Endothelial cell of umbilical vein (primary cell): ENCODE measurements at regions not wholly inside any gene's neighbourhood (a gene's known extent, or its start where the extent isn't known, plus 50 kb on each side); places are given as distances from the start of the nearest gene placed in this dataset.

Experiments used
- BruUV-seq: library from RNA; stranded (reverse); fragments of 400-500 nt; replicated peaks from 2 replicates; lab custom pipeline; 2021; lab: Mats Ljungman, UMichigan
- CTCF ChIA-PET: fragments of 300-600, 350-600 bp; sonication (Branson Sonifier 250); formaldehyde crosslinking; loops from one replicate; lab custom pipeline; 2021; ENCODE audit warnings: antibody characterized with exemption, inconsistent platforms; lab: Charles Lee
- POLR2A ChIA-PET: fragments of 300-600, 350-600 bp; sonication (Branson Sonifier 250); formaldehyde crosslinking; loops from one replicate; lab custom pipeline; 2021; ENCODE audit warnings: antibody characterized with exemption, inconsistent platforms; lab: Charles Lee
- DNase-seq: peaks from one replicate; pipeline ENCODE4 v3.0.0-alpha.2; 2011; ENCODE audit warnings: low read depth, low spot score
- FAIRE-seq: peaks from 2 replicates; lab custom pipeline; 2011; peaks lifted over from hg19 to GRCh38; lab: Jason Lieb, UNC
- H2AFZ ChIP-seq: 2 replicates; pipeline ENCODE4 v1.6.0; 2012; ENCODE audit warnings: low read depth, low read length, control low read depth, inconsistent platforms
- H3K27ac ChIP-seq: 2 replicates; pipeline ENCODE4 v1.5.1; 2011; ENCODE audit warnings: low read depth, mild to moderate bottlenecking, control low read depth, low read length, moderate library complexity; ENCODE audit not compliant: insufficient read depth
- H3K27me3 ChIP-seq, 2 experiments: 2 replicates each; pipeline versions ENCODE4 v1.6.0 to v1.6.1; 2011; ENCODE audit warnings: low read length in 2 of 2, mixed read lengths in 1 of 2; ENCODE audit not compliant: control insufficient read depth in 2 of 2, insufficient read depth in 2 of 2
- H3K36me3 ChIP-seq, 2 experiments: 2 replicates in 1 of 2; 3 replicates in 1 of 2; pipeline ENCODE4 v1.5.1; 2011; ENCODE audit warnings: low read length in 2 of 2, mild to moderate bottlenecking in 1 of 2, moderate library complexity in 1 of 2; ENCODE audit not compliant: control insufficient read depth in 2 of 2, insufficient read depth in 2 of 2; ENCODE audit errors: extremely low read depth in 1 of 2
- H3K4me1 ChIP-seq: 3 replicates; pipeline ENCODE4 v1.5.1; 2011; ENCODE audit warnings: mild to moderate bottlenecking, low read length; ENCODE audit not compliant: control insufficient read depth, insufficient read depth; ENCODE audit errors: extremely low read depth
- H3K4me2 ChIP-seq: 2 replicates; pipeline ENCODE4 v1.6.1; 2011; ENCODE audit warnings: low read length, control low read depth, mixed read lengths; ENCODE audit not compliant: insufficient read depth
- H3K4me3 ChIP-seq, 3 experiments: fragments of 200-600 bp in 1 of 3; sonication (generic), shearing (Covaris generic) in 1 of 3; replicated peaks in 1 of 3; 2 replicates each; pipeline ENCODE4 v1.5.1; 2011 to 2016; ENCODE audit warnings: control low read depth in 3 of 3, low read length in 3 of 3, mild to moderate bottlenecking in 2 of 3, inconsistent platforms in 1 of 3, low read depth in 1 of 3, moderate library complexity in 1 of 3; ENCODE audit not compliant: insufficient read depth in 1 of 3
- H3K79me2 ChIP-seq: 2 replicates; pipeline ENCODE4 v1.6.0; 2012; ENCODE audit warnings: low read length, inconsistent platforms; ENCODE audit not compliant: control insufficient read depth, insufficient read depth
- H3K9ac ChIP-seq: replicated peaks from 2 replicates; pipeline ENCODE3; 2011; ENCODE audit warnings: low read length, control low read depth; ENCODE audit not compliant: insufficient read depth; ENCODE audit errors: extremely low read depth
- H3K9me1 ChIP-seq: replicated peaks from 3 replicates; pipeline ENCODE4 v1.6.0; 2011; ENCODE audit warnings: mild to moderate bottlenecking, low read length; ENCODE audit not compliant: control insufficient read depth, insufficient read depth; ENCODE audit errors: extremely low read depth
- H3K9me3 ChIP-seq: replicated peaks from 2 replicates; pipeline ENCODE4 v1.5.1; 2012; ENCODE audit warnings: low read length, inconsistent platforms; ENCODE audit not compliant: control insufficient read depth, insufficient read depth
- H4K20me1 ChIP-seq: replicated peaks from 2 replicates; pipeline ENCODE3; 2011; ENCODE audit warnings: mild to moderate bottlenecking, low read length; ENCODE audit not compliant: control insufficient read depth, insufficient read depth; ENCODE audit errors: extremely low read depth
- EZH2 ChIP-seq: IDR thresholded peaks from 2 replicates; pipeline ENCODE4 v1.6.1; 2012; ENCODE audit warnings: borderline replicate concordance, low read depth, mild to moderate bottlenecking, moderate library complexity, low read length, inconsistent platforms; ENCODE audit not compliant: severe bottlenecking
- FOS ChIP-seq: IDR thresholded peaks from 2 replicates; pipeline ENCODE4 v1.6.1; 2011; ENCODE audit warnings: mild to moderate bottlenecking, low read length, moderate library complexity, borderline replicate concordance; ENCODE audit not compliant: insufficient read depth
- GATA2 ChIP-seq: IDR thresholded peaks from 2 replicates; pipeline ENCODE4 v1.7.0; 2011; ENCODE audit warnings: low read depth, mild to moderate bottlenecking, moderate library complexity, mixed read lengths, low read length; ENCODE audit not compliant: insufficient read length, insufficient read depth
- JUN ChIP-seq: IDR thresholded peaks from 2 replicates; pipeline ENCODE4 v1.6.1; 2011; ENCODE audit warnings: borderline replicate concordance, low read depth; ENCODE audit not compliant: insufficient read length, insufficient read depth
- MYC ChIP-seq: IDR thresholded peaks from one replicate; pipeline ENCODE4 v1.6.1; 2011; ENCODE audit warnings: mild to moderate bottlenecking, low read depth, low read length
- POLR2A ChIP-seq: IDR thresholded peaks from 2 replicates; pipeline ENCODE4 v1.6.1; 2012; ENCODE audit warnings: low read depth, mild to moderate bottlenecking, control low read depth, low read length
- POLR2AphosphoS5 ChIP-seq: IDR thresholded peaks from 2 replicates; pipeline ENCODE4 v1.6.1; 2012; ENCODE audit warnings: low read depth, mild to moderate bottlenecking, control low read depth, low read length, moderate library complexity; ENCODE audit not compliant: insufficient read depth
- dilution Hi-C: fragments of 300-500 bp; cut with MboI; formaldehyde crosslinking; loops from one replicate; pipeline ENCODE4 v1.15.0; 2019; ENCODE audit warnings: low sequenced_read_pairs; ENCODE audit not compliant: extremely low pct_ligation_motif_present
- intact Hi-C: fragments of 100-400 bp; cut with micrococcal nuclease; formaldehyde crosslinking; loops from one replicate; pipeline ENCODE4 v1.10.0; 2022
- TF ChIP-seq, protein P1 (sequence below), 2 donors: IDR thresholded peaks; 1 replicate in 1 of 2; 2 replicates in 1 of 2; pipeline ENCODE4 v1.5.1; 2011; ENCODE audit warnings: low read length in 2 of 2, mild to moderate bottlenecking in 2 of 2, moderate library complexity in 2 of 2, control low read depth in 1 of 2, inconsistent platforms in 1 of 2, low read depth in 1 of 2; ENCODE audit not compliant: insufficient read depth in 1 of 2; ENCODE audit errors: extremely low read depth in 1 of 2
- TF ChIP-seq, protein P2 (sequence below): IDR thresholded peaks from 2 replicates; pipeline ENCODE4 v1.6.1; 2011; ENCODE audit not compliant: insufficient read depth, insufficient read length

DNA sequence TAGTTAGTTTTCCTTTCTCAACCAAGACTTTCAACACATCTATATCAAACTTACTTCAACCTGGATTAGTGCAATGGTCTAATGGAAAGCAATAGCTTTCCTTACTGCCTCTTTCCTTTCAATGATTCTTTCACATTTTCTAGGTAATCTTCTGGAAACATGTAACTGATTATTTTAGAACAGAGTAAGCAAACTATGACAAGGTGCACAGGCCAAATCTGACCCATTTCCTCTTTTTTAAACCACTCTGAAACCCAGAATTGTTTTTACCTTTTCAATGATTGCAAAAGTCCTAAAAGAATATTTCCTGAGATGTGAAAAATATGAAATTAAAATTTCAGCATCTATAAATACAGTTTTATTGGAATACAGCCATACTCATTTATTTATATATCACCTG, 81.6 kb upstream of the TMTC2 start:
- no peak overlapping the region for H2AFZ ChIP-seq
- BruUV-seq = no TSS peak
- H3K4me3 ChIP-seq = no peak overlapping the region
- H3K27me3 ChIP-seq = peaks cover 0 to 3% of the 10 kb centered on the region in 2 experiments
- no peaks in the 10 kb centered on the region for H3K9me3 ChIP-seq
- H3K27ac ChIP-seq = no peak overlapping the region
- dilution Hi-C loops (no loop called here), intact Hi-C loops (no loop called here)
- TF ChIP-seq EZH2 = no peak
- no peaks in the 10 kb centered on the region for H3K36me3 ChIP-seq
- H3K4me1 ChIP-seq = no peaks in the 10 kb centered on the region
- DNase-seq (no peak), FAIRE-seq (no peak)
- H3K79me2 ChIP-seq = no peaks in the 10 kb centered on the region
- H3K9ac ChIP-seq = no peak overlapping the region
- H3K9me1 ChIP-seq = no peaks in the 10 kb centered on the region
- CTCF ChIA-PET = no interaction called here
- no peaks in the 10 kb centered on the region for H4K20me1 ChIP-seq
- H3K4me2 ChIP-seq = no peak overlapping the region
- POLR2A ChIA-PET = no interaction called here

DNA sequence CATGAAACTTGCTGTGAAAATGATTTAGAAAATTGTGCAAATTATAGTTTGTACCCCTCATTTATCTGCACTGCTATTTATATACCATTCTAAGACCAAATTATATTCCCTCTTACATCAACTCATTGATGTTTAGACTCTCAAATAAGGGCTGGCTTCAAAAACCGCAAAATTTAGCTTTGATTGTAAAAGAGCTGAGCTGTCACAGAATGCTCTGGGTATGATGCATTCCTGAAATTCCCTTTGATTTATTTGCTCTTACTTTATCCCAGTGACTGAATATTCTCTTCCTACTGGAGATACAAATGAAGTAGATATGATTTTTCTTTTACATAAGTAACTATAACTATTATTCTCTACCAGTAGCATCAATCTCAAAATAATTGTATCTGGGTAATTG, 78.0 kb upstream of the TMTC2 start:
- Histone ChIP-seq H3K27me3 (no peaks in the 10 kb centered on the region), H2AFZ (no peak overlapping the region), H3K36me3 (no peaks in the 10 kb centered on the region), H3K4me3 (no peak overlapping the region), H3K27ac (no peak overlapping the region), H4K20me1 (no peaks in the 10 kb centered on the region), H3K9ac (no peak overlapping the region), H3K4me2 (no peak overlapping the region), H3K9me1 (no peaks in the 10 kb centered on the region), H3K79me2 (no peaks in the 10 kb centered on the region), H3K9me3 (no peaks in the 10 kb centered on the region), H3K4me1 (no peaks in the 10 kb centered on the region)
- intact Hi-C loops = no loop called here
- BruUV-seq = no TSS peak
- ChIA-PET CTCF (no interaction called here), POLR2A (no interaction called here)
- DNase-seq (no peak), FAIRE-seq (no peak)
- TF ChIP-seq, protein P1, sequence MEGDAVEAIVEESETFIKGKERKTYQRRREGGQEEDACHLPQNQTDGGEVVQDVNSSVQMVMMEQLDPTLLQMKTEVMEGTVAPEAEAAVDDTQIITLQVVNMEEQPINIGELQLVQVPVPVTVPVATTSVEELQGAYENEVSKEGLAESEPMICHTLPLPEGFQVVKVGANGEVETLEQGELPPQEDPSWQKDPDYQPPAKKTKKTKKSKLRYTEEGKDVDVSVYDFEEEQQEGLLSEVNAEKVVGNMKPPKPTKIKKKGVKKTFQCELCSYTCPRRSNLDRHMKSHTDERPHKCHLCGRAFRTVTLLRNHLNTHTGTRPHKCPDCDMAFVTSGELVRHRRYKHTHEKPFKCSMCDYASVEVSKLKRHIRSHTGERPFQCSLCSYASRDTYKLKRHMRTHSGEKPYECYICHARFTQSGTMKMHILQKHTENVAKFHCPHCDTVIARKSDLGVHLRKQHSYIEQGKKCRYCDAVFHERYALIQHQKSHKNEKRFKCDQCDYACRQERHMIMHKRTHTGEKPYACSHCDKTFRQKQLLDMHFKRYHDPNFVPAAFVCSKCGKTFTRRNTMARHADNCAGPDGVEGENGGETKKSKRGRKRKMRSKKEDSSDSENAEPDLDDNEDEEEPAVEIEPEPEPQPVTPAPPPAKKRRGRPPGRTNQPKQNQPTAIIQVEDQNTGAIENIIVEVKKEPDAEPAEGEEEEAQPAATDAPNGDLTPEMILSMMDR (IDR thresholded peaks at IDR 0.05; ENCODE audit: extremely low read depth in 1 of 2, insufficient read depth in 1 of 2, low read depth in 1 of 2, low read length in 2 of 2) = no peak
- TF ChIP-seq FOS (no peak), EZH2 (no peak), JUN (no peak), GATA2 (no peak), POLR2A (no peak), MYC (no peak), POLR2AphosphoS5 (no peak)
- TF ChIP-seq, protein P2, sequence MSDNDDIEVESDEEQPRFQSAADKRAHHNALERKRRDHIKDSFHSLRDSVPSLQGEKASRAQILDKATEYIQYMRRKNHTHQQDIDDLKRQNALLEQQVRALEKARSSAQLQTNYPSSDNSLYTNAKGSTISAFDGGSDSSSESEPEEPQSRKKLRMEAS = no peak
- dilution Hi-C loops = no loop called here
